HT1080 (cell line): ENCODE measurements at regions not wholly inside any gene's neighbourhood (a gene's known extent, or its start where the extent isn't known, plus 50 kb on each side); places are given as distances from the start of the nearest gene placed in this dataset.
A peak's percentile ranks its signal among the peaks of the same experiment; 100 is the strongest.

Experiments
- DNase-seq: peaks from one replicate; pipeline ENCODE4 v3.0.0-alpha.2; 2015; ENCODE audit warnings: low read depth

GRCh38 chr10:58969576-58969975 is 206.9 kb upstream of the PHYHIPL start:
- DNase-seq = peak; percentile 73

GRCh38 chr10:58970160-58970915 is 206.1 kb upstream of the PHYHIPL start:
- no peak for DNase-seq

- DNase-seq = no peak
These were observed 205.2 kb upstream of the PHYHIPL start for GRCh38 chr10:58971211-58971610.

DNA sequence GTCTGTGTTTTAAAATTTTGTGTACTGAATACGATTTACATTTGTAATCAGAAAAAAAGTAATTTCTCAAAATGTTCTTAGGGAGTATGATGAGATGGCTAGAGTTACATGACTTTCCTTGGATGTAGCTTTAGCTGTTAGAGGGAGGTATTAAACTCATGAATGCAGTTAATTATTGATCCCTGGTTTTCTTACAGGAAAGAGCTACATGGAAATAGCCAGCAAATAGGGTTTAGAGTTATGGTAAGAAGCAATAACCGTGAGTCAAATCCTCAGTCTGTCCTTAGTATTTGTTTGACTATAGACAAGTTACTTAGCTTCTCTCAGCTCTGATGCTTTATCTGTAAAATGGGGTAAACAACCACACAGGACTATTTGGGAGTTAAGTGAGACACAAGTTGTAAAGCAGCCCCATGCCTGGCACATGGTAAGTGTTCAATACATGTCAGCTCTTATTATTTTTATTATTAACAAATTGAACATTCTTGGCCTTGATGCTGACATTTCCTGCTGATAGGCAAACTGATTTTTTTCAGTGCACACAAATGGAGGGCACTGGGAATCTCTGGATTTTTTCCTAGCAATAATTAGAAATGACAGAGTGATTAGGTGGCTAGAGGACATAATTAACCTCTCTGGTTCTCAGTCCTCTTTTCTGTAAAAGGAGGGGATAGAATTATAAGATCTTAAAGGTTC is 204.5 kb upstream of the PHYHIPL start:
- no peak for DNase-seq

GRCh38 chr10:58972576-58973234 is 203.7 kb upstream of the PHYHIPL start:
- no peak for DNase-seq

DNA sequence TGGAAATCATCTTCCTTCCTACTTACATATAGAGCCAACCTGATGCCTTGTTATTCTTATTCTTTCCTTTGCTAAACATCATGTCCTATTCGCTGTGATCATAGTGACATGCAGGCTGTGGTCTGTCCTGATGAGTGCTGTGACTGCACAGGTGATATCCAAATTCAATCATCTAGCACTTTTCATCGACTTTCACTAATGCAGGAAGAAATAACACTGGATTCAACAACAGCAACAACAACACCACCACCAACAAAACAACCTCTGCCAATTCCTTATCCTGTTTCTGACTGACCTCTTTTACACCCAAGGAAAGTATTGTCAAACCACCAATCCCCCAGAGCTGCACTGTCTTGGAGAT is 203.2 kb upstream of the PHYHIPL start:
- DNase-seq = no peak

- DNase-seq = no peak
These were observed 200.2 kb upstream of the PHYHIPL start for GRCh38 chr10:58976254-58976653.

GRCh38 chr10:58979711-58980110 is 196.7 kb upstream of the PHYHIPL start:
- DNase-seq = no peak

GRCh38 chr10:58980826-58981415 is 195.5 kb upstream of the PHYHIPL start:
- DNase-seq = no peak

DNA sequence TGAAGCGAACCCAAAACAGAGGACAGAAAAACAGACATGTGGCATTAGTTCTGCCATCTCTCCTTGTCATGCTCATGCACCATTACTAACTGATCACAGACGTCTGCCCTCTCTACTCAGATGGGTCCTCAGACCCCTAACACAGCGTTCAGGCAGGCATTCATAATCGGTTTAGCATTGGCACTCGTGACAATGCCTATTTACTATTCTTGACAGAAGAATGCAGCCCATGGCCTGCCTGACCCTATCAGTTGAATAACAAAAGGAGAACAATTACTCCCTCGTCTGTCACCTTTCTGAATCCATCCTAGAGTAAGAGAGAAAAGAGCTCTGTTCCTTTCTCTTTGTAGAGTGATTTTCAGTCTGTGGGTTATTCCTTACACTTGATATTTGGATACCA is 194.6 kb upstream of the PHYHIPL start:
- no peak for DNase-seq

DNA sequence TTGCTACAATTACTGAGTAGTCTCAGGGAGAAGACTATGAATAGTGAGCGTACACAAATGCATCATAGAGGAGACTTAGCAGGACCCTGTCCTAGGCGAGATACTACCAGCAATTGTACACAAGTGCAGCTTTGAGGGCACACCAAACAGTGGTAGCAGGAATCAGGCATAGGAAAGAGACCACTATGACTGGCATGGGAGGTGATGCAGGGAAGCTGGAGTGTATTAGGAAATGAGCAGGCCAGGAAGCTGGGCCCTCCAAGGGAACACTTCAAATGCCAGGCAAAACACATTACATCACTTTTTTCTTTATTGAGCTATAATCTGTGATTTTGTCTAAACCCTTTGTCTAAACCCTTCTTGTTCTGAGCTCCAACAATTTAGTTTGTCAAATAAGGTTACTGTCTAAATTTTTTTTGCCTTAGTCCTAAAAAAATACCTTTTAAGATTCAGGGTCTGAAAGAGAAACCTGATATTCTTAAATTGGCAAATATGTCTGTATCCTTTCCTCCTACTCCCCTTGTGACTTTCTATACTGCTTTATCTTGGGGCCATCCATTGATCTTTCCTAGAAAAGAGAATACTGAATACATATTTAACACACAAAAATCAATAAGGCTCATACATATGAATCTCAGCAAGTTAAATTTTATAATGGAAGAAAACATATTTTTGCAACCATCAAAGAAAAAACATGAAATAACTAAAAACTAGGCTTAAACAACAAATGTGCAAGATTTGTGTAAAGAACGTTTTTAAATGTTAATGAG is 193.8 kb upstream of the PHYHIPL start:
- DNase-seq = no peak

- DNase-seq = no peak
These were observed 191.2 kb upstream of the PHYHIPL start for GRCh38 chr10:58985216-58985615.

- DNase-seq = no peak
These were observed 186.9 kb upstream of the PHYHIPL start for GRCh38 chr10:58989486-58990039.

GRCh38 chr10:58990693-58991092 is 185.8 kb upstream of the PHYHIPL start:
- DNase-seq = no peak

- no peak for DNase-seq
These were observed 184.6 kb upstream of the PHYHIPL start for GRCh38 chr10:58991856-58992255.

GRCh38 chr10:58992830-58993460 is 183.5 kb upstream of the PHYHIPL start:
- DNase-seq = no peak

DNA sequence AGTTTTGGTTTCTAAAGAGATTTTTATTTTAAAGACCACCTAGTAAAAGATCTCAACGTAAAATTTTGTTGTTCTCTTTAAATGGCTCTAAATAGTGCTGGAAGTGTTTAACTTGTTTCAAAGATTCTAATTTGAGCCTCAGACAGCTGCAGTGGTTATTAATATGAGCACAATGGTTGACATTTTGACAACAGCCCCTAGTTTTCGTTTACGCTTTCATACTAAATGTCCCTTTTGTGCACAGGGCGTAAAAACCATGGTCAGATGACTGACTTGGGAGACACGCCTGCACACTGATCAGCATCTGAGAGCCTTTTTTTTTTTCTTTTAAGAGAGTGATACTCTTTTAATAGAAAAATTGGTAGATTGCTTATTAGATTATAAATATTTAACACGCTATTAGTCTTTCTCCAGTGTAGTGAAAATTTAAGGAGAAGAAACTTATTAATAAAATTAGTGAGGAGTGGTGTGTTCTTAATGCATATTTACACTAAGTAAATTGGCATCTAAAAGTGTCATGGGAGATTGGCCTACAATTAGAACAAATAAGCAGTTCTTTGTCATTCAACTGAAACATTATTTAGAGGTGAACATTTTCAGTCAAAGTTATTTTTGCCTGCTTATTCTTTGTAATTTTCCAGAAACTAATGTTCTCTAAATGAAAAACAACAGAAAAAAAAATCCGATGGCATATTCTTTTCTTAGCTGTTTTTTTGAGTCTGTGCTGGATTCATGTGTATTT is 182.8 kb upstream of the PHYHIPL start:
- DNase-seq = no peak

- DNase-seq = no peak
These were observed 182.0 kb upstream of the PHYHIPL start for GRCh38 chr10:58994226-58995057.

- no peak for DNase-seq
These were observed 181.3 kb upstream of the PHYHIPL start for GRCh38 chr10:58995058-58995596.
